H1 (cell line): ENCODE measurements at regions not wholly inside any gene's neighbourhood (a gene's known extent, or its start where the extent isn't known, plus 50 kb on each side); places are given as distances from the start of the nearest gene placed in this dataset.
A peak's percentile ranks its signal among the peaks of the same experiment; 100 is the strongest.

ENCODE experiments used
- BCL11A ChIP-seq, 2 experiments: IDR thresholded peaks; one replicate each; pipeline ENCODE4 v1.6.1; 2011; ENCODE audit warnings: low read depth in 2 of 2, low read length in 2 of 2, mild to moderate bottlenecking in 2 of 2
- BRCA1 ChIP-seq: IDR thresholded peaks from 2 replicates; pipeline ENCODE4 v1.6.1; 2012; ENCODE audit warnings: low read depth, low read length, improper control_type of control experiment
- CBX5 ChIP-seq: fragments of 300-800, 300-1000 bp; sonication (generic); IDR thresholded peaks from 2 replicates; pipeline ENCODE4 v1.7.1; 2016; ENCODE audit warnings: antibody characterized with exemption, low read length, low read depth
- CHD1 ChIP-seq: IDR thresholded peaks from 2 replicates; pipeline ENCODE4 v1.6.1; 2012; ENCODE audit warnings: low read depth, low read length, improper control_type of control experiment
- CTBP2 ChIP-seq: IDR thresholded peaks from 2 replicates; pipeline ENCODE4 v1.7.0; 2011; ENCODE audit warnings: borderline replicate concordance, mild to moderate bottlenecking, moderate library complexity, mixed read lengths, low read length; ENCODE audit not compliant: insufficient read depth, insufficient read length
- EP300 ChIP-seq, 2 experiments: IDR thresholded peaks; 1 replicate in 1 of 2; 2 replicates in 1 of 2; pipeline ENCODE4 v1.6.1; 2011 to 2012; ENCODE audit warnings: low read depth in 2 of 2, low read length in 2 of 2, mild to moderate bottlenecking in 2 of 2, borderline replicate concordance in 1 of 2, inconsistent platforms in 1 of 2, moderate library complexity in 1 of 2
- GTF2F1 ChIP-seq: IDR thresholded peaks from 2 replicates; pipeline ENCODE4 v1.6.1; 2012; ENCODE audit warnings: low read depth, low read length, improper control_type of control experiment, borderline replicate concordance
- KDM4A ChIP-seq: IDR thresholded peaks from one replicate; pipeline ENCODE4 v1.7.1; 2012; ENCODE audit warnings: low read depth, mild to moderate bottlenecking, moderate library complexity, low read length, inconsistent platforms; ENCODE audit not compliant: severe bottlenecking
- NANOG ChIP-seq: IDR thresholded peaks from 2 replicates; pipeline ENCODE4 v1.6.1; 2011; ENCODE audit warnings: low read length, low read depth, mild to moderate bottlenecking, inconsistent platforms; ENCODE audit not compliant: insufficient read depth, poor library complexity, severe bottlenecking
- SP1 ChIP-seq: IDR thresholded peaks from 2 replicates; pipeline ENCODE4 v1.6.1; 2011; ENCODE audit warnings: low read depth, low read length
- TF ChIP-seq, protein P1 (sequence below): fragments of 300-600 bp; sonication (generic); IDR thresholded peaks from 2 replicates; pipeline ENCODE4 v1.7.1; 2012; ENCODE audit warnings: low read length, moderate library complexity, mild to moderate bottlenecking, inconsistent platforms; ENCODE audit not compliant: insufficient replicate concordance

DNA sequence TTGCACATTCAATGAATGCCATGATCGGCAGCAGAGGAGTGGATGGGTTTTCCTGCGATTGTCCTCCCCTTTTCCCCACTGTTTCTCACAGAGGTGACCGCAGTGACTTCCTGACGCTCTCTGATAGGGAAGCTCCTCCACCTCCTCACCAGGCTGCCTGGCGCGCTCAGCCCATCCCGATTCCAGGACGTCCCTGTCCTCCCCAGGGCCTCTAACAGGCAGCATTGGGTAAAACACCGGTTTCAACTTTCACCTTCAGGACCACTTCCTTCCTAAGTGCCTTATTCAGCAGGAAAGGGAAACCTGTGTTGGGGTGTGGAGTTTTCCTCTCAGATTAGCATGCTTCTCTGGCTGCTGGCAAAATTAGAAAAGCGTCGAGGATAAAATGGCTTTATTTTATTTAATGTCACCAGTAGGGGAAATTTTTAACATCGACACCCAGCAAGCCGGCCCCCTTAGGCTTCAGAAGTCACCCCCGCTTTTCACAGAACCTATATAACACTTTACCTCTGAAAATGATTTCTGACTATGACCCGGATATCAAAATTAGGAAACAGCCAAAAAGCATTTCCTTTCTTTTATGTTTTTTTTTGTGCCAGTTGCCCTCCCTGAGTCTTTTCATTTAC is 570.4 kb upstream of the GJE1 start (continued):
- TF ChIP-seq NANOG: no peak
- no peak for TF ChIP-seq GTF2F1
- no peak for TF ChIP-seq CBX5
- no peak for TF ChIP-seq BCL11A (IDR thresholded peaks at IDR 0.05; ENCODE audit: low read depth in 2 of 2, low read length in 2 of 2)
- no peak for TF ChIP-seq KDM4A
- no peak for TF ChIP-seq CTBP2
- TF ChIP-seq, protein P1, sequence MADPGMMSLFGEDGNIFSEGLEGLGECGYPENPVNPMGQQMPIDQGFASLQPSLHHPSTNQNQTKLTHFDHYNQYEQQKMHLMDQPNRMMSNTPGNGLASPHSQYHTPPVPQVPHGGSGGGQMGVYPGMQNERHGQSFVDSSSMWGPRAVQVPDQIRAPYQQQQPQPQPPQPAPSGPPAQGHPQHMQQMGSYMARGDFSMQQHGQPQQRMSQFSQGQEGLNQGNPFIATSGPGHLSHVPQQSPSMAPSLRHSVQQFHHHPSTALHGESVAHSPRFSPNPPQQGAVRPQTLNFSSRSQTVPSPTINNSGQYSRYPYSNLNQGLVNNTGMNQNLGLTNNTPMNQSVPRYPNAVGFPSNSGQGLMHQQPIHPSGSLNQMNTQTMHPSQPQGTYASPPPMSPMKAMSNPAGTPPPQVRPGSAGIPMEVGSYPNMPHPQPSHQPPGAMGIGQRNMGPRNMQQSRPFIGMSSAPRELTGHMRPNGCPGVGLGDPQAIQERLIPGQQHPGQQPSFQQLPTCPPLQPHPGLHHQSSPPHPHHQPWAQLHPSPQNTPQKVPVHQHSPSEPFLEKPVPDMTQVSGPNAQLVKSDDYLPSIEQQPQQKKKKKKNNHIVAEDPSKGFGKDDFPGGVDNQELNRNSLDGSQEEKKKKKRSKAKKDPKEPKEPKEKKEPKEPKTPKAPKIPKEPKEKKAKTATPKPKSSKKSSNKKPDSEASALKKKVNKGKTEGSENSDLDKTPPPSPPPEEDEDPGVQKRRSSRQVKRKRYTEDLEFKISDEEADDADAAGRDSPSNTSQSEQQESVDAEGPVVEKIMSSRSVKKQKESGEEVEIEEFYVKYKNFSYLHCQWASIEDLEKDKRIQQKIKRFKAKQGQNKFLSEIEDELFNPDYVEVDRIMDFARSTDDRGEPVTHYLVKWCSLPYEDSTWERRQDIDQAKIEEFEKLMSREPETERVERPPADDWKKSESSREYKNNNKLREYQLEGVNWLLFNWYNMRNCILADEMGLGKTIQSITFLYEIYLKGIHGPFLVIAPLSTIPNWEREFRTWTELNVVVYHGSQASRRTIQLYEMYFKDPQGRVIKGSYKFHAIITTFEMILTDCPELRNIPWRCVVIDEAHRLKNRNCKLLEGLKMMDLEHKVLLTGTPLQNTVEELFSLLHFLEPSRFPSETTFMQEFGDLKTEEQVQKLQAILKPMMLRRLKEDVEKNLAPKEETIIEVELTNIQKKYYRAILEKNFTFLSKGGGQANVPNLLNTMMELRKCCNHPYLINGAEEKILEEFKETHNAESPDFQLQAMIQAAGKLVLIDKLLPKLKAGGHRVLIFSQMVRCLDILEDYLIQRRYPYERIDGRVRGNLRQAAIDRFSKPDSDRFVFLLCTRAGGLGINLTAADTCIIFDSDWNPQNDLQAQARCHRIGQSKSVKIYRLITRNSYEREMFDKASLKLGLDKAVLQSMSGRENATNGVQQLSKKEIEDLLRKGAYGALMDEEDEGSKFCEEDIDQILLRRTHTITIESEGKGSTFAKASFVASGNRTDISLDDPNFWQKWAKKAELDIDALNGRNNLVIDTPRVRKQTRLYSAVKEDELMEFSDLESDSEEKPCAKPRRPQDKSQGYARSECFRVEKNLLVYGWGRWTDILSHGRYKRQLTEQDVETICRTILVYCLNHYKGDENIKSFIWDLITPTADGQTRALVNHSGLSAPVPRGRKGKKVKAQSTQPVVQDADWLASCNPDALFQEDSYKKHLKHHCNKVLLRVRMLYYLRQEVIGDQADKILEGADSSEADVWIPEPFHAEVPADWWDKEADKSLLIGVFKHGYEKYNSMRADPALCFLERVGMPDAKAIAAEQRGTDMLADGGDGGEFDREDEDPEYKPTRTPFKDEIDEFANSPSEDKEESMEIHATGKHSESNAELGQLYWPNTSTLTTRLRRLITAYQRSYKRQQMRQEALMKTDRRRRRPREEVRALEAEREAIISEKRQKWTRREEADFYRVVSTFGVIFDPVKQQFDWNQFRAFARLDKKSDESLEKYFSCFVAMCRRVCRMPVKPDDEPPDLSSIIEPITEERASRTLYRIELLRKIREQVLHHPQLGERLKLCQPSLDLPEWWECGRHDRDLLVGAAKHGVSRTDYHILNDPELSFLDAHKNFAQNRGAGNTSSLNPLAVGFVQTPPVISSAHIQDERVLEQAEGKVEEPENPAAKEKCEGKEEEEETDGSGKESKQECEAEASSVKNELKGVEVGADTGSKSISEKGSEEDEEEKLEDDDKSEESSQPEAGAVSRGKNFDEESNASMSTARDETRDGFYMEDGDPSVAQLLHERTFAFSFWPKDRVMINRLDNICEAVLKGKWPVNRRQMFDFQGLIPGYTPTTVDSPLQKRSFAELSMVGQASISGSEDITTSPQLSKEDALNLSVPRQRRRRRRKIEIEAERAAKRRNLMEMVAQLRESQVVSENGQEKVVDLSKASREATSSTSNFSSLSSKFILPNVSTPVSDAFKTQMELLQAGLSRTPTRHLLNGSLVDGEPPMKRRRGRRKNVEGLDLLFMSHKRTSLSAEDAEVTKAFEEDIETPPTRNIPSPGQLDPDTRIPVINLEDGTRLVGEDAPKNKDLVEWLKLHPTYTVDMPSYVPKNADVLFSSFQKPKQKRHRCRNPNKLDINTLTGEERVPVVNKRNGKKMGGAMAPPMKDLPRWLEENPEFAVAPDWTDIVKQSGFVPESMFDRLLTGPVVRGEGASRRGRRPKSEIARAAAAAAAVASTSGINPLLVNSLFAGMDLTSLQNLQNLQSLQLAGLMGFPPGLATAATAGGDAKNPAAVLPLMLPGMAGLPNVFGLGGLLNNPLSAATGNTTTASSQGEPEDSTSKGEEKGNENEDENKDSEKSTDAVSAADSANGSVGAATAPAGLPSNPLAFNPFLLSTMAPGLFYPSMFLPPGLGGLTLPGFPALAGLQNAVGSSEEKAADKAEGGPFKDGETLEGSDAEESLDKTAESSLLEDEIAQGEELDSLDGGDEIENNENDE: peak; percentile 25
- no peak for TF ChIP-seq CHD1
- no peak for TF ChIP-seq SP1
- no peak for TF ChIP-seq EP300 (IDR thresholded peaks at IDR 0.05; ENCODE audit: borderline replicate concordance in 1 of 2, low read depth in 2 of 2, low read length in 2 of 2)
- TF ChIP-seq BRCA1: no peak
